Activated CD8-positive, alpha-beta memory T cell treated with anti-CD3 and anti-CD28 coated beads for 48 hours (primary cell): ENCODE measurements at regions not wholly inside any gene's neighbourhood (a gene's known extent, or its start where the extent isn't known, plus 50 kb on each side); places are given as distances from the start of the nearest gene placed in this dataset.
"Not testable (repeated sequence)": the region's sequence is repeated elsewhere in the genome, so short reads cannot be mapped to it uniquely, and the experiment has no call there.

Experiments used
- DNase-seq, 3 experiments: peaks; one replicate each; pipeline ENCODE4 v3.0.0-alpha.2; 2020; ENCODE audit warnings: low read depth in 2 of 3, low spot score in 2 of 3

GRCh38 chr6:4224067-4224978 is 88.9 kb upstream of the ECI2 start:
- no peak for DNase-seq

GRCh38 chr6:4220558-4220957 is 85.2 kb upstream of the ECI2 start:
- no peak for DNase-seq

GRCh38 chr6:4218619-4219317 is 83.4 kb upstream of the ECI2 start:
- DNase-seq: not testable (repeated sequence)

- no peak for DNase-seq
Measured at GRCh38 chr6:4212588-4212987, 77.2 kb upstream of the ECI2 start.

DNA sequence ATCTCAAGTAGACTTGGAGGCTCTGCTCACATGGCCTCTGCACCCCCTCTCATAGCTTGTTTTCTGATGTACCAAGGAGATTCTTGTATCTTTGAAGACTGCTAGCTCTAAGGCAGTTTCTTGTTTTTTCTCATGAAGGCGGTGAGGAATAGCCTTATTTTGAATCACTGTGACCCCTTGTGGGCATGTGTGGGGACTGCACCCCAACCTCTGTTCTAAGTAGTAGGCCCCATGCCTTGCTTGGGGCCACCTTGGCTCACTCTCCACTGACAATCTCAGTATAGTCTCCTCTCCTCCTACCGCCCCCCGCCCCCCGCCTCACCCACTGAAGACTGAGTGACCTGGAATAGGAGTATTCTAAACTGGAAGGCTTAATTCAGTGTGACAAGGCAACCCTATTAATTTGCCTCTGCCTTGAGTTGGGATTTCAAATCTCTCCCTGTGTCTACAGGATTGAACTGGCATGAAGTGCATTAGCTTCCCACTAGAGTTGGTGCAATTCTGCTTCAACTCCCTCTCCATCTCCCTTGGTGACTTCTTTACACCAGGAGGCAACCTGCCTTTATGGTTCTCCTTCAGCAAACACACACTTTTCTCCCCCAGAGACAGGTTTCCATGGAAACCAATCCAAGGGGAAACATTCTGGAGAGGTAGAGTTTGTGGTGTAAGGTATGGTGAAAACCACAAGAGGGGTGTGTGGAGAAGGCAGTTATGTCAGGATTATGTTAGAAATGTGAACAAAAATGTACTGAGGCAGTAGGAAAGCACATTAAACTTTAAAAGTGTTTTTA is 75.4 kb upstream of the ECI2 start:
- peak in 2 of 3 experiments; percentile 17 to 30 for DNase-seq

GRCh38 chr6:4209196-4209595 is 73.8 kb upstream of the ECI2 start:
- no peak for DNase-seq

DNA sequence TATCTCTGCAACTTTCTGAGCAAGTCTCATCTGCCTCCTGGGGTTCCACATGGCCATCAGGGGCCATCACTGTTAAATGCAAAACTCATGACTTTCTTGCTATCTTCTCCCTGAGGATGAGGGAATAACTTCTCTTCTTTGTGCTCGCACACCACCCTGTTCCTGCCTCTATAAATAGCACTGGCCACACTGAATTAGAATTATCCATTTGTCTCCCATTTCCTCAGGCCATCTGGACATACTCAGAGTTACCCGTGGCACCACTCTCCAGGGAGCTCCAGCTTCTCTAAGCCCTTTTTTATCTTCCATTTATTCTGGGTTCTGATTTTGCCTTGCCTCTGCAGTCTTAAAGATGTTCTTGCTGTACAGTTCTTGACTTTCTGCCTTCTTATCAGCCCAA is 72.8 kb upstream of the ECI2 start:
- DNase-seq: no peak

GRCh38 chr6:4203642-4204417 is 68.5 kb upstream of the ECI2 start:
- DNase-seq: not testable (repeated sequence)

DNA sequence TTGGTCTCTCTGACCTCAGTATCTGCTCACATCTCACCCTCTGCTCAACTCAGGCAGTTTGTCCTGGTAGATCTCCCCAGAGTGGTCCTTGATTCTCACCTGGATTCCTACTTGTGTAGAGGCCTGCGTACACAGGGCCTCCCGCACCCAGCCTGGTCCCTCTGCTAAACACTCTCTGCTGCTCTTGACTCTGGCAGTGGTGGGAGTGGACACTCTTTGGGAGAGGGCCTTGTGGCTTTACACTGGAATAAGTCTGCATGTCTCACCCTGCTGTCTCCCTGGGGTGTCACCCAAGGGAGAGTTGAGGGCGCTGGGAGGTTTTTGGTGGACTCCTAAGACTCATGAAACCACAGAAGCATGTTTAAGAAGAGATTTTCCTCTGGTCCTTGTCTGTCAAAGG is 57.3 kb upstream of the ECI2 start:
- DNase-seq: no peak

- DNase-seq: no peak
Measured at GRCh38 chr6:4192173-4192572, 56.8 kb upstream of the ECI2 start.

DNA sequence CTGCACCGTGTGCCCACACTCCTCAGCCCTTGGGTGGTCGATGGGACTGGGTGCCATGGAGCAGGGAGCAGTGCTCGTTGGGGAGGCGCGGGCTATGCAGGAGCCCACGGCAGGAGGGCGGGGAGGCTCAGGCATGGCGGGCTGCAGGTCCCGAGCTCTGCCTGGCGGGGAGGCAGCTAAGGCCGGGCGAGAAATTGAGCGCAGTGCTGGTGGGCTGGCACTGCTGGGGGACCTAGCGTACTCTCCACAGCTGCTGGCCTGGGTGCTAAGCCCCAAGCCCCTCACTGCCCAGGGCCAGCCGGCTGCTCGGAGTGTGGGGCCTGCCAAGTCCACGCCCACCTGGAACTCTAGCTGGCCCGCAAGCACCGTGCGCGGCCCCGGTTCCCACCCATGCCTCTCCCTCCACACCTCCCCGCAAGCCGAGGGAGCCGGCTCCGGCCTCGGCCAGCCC is 55.9 kb upstream of the ECI2 start:
- no peak for DNase-seq

DNA sequence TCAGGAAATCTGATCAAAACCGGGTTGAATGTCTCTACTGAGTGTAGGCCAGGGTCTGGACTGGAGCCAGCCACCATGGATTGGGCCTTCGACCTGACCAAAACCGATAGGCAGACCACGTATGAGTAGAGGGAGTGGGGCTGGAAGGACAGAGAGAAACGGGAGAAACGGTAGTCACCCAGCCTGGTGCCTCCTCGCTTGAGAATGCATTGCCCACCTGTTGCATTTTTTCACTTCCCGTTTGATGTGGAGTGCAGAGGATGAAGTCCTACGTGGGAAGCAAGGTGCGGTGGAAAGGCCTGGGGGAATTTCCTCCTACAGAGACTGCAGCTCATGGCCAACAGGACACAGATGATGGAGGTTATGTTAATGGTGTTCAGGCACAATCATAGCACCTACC is 53.9 kb upstream of the ECI2 start:
- DNase-seq: no peak

- DNase-seq: no peak
Measured at GRCh38 chr6:4188801-4189200, 53.4 kb upstream of the ECI2 start.

DNA sequence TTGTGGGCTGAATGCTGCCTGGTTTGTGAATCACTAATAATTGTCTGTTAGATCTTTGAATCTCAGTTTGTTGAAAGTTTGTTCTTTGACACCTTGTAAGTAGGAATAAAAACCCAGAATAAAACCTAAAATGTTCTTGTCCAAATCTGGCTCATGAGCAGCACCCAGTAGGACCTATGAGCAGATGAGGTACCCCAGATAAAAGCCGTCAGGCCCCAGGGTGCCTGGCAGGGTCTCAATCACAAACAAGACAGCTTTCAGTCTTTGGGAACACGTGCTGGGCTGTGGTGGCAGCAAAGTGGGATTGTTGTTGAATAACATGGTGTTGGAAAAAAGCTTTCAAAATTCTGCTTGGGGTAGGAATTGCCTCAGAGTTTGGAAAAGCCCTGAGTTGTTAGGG is 52.1 kb upstream of the ECI2 start:
- DNase-seq: no peak

DNA sequence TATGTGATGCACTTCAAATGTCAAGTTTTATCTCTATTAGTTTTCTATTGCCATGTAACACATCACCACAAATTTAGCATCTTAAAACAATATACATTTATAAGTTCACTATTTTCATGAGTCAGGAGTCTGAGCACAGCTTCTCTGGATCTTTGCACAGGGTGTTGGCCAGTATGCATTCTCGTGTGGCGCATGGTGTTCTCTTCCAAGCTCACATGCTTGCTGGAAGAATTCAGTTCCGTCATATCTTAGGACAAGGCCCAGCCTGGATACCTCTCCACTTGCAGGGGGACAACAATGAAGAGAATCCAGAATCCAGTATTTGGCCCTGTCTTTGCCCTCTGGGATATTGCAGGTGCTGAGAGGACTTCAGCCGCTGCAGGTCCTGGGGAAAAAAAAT is 51.0 kb upstream of the ECI2 start:
- no peak for DNase-seq

DNA sequence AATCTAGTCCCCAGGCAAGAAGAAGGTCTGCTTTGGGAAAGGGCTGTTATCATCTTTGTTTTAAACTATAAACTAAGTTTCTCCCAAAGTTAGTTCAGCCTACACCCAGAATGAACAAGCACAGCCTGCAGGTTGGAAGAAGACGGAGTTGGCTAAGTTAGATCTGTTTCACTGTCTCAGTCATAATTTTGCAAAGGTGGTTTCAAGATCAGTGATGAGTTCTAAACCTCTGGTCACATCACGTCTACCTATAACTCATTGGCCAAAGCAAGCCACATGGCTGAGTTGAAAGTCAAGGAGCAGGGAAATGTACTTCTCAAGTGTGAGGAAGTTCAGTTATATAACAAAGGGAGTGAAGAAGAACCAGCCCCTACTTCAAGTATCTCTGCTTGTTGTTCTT is 50.5 kb upstream of the ECI2 start:
- no peak for DNase-seq

GRCh38 chr6:4185419-4185818 is 50.0 kb upstream of the ECI2 start:
- DNase-seq: no peak
